DOHH2 (cell line): ENCODE measurements at regions not wholly inside any gene's neighbourhood (a gene's known extent, or its start where the extent isn't known, plus 50 kb on each side); places are given as distances from the start of the nearest gene placed in this dataset.

Experiments
- H3F3A ChIP-seq: fragments of 200-600 bp; sonication (generic), shearing (Covaris generic); 2 replicates; pipeline ENCODE4 v1.6.0; 2016; ENCODE audit warnings: antibody characterized with exemption, mild to moderate bottlenecking; ENCODE audit not compliant: control insufficient read depth, insufficient read depth
- H3K27ac ChIP-seq: fragments of 200-600 bp; sonication (generic); 2 replicates; pipeline ENCODE4 v1.5.1; 2014; ENCODE audit warnings: low read depth, mild to moderate bottlenecking, low read length, moderate library complexity
- H3K27me3 ChIP-seq: fragments of 200-600 bp; sonication (generic); 2 replicates; pipeline ENCODE4 v1.6.1; 2014; ENCODE audit warnings: mild to moderate bottlenecking, low read length, mixed read lengths; ENCODE audit not compliant: control insufficient read depth
- H3K36me3 ChIP-seq: fragments of 200-600 bp; sonication (generic); 2 replicates; pipeline ENCODE4 v1.6.1; 2014; ENCODE audit warnings: mild to moderate bottlenecking, low read length, moderate library complexity, mixed read lengths; ENCODE audit not compliant: control insufficient read depth
- H3K4me1 ChIP-seq: fragments of 200-600 bp; sonication (generic); 2 replicates; pipeline ENCODE4 v1.6.1; 2014; ENCODE audit warnings: mild to moderate bottlenecking, low read length, mixed read lengths; ENCODE audit not compliant: control insufficient read depth
- H3K4me2 ChIP-seq: fragments of 200-600 bp; sonication (generic); 2 replicates; pipeline ENCODE4 v1.6.0; 2014; ENCODE audit warnings: mild to moderate bottlenecking, low read length, moderate library complexity
- H3K4me3 ChIP-seq: fragments of 200-600 bp; sonication (generic); 2 replicates; pipeline ENCODE4 v1.5.1; 2014; ENCODE audit warnings: mild to moderate bottlenecking, low read length, mixed read lengths
- H3K79me2 ChIP-seq: fragments of 200-600 bp; sonication (generic); 2 replicates; pipeline ENCODE4 v1.6.1; 2014; ENCODE audit warnings: mild to moderate bottlenecking, low read length, mixed read lengths; ENCODE audit not compliant: control insufficient read depth
- H3K9me2 ChIP-seq: fragments of 200-600 bp; sonication (generic); replicated peaks from 2 replicates; pipeline ENCODE4 v1.6.1; 2014; ENCODE audit warnings: mild to moderate bottlenecking, low read length, mixed read lengths; ENCODE audit not compliant: control insufficient read depth
- H3K9me3 ChIP-seq: fragments of 200-600 bp; sonication (generic); 2 replicates; pipeline ENCODE4 v1.6.1; 2014; ENCODE audit warnings: antibody characterized with exemption, low read length, mixed read lengths; ENCODE audit not compliant: control insufficient read depth, insufficient read depth
- H4K20me1 ChIP-seq: fragments of 200-600 bp; sonication (generic); 2 replicates; pipeline ENCODE4 v1.6.0; 2014; ENCODE audit warnings: low read depth, mild to moderate bottlenecking, antibody characterized with exemption, low read length, moderate library complexity; ENCODE audit not compliant: control insufficient read depth, insufficient read depth
- CTCF ChIP-seq: fragments of 200-600 bp; sonication (generic); IDR thresholded peaks from one replicate; pipeline ENCODE4 v1.5.1; 2014; ENCODE audit warnings: antibody characterized with exemption, mild to moderate bottlenecking, low read depth, low read length; ENCODE audit not compliant: poor library complexity, severe bottlenecking
- EZH2phosphoT487 ChIP-seq: fragments of 200-600 bp; sonication (generic); IDR thresholded peaks from 2 replicates; pipeline ENCODE4 v1.6.1; 2017; ENCODE audit warnings: borderline replicate concordance, mild to moderate bottlenecking, antibody characterized with exemption, low read length, moderate library complexity, mixed read lengths

GRCh38 chr2:236941551-236941950, 144.1 kb upstream of the COPS8 start:
- Histone ChIP-seq H3K27me3 (no peaks in the 10 kb centered on the region), H3F3A (no peaks in the 10 kb centered on the region), H3K9me2 (no peaks in the 10 kb centered on the region), H4K20me1 (no peaks in the 10 kb centered on the region), H3K9me3 (no peaks in the 10 kb centered on the region), H3K4me2 (no peak overlapping the region), H3K79me2 (no peaks in the 10 kb centered on the region), H3K4me1 (no peaks in the 10 kb centered on the region), H3K4me3 (no peak overlapping the region), H3K36me3 (no peaks in the 10 kb centered on the region), H3K27ac (no peak overlapping the region)
- TF ChIP-seq EZH2phosphoT487 (no peak), CTCF (no peak)

GRCh38 chr2:236942554-236942953, 143.1 kb upstream of the COPS8 start:
- no peak for TF ChIP-seq CTCF
- TF ChIP-seq EZH2phosphoT487, result no peak

GRCh38 chr2:236943068-236943467, 142.6 kb upstream of the COPS8 start:
- no peaks in the 10 kb centered on the region for H3K27me3 ChIP-seq
- H3K36me3 ChIP-seq, result no peaks in the 10 kb centered on the region
- TF ChIP-seq CTCF (no peak), EZH2phosphoT487 (no peak)
- H3K4me1 ChIP-seq, result no peaks in the 10 kb centered on the region
- no peak overlapping the region for H3K4me2 ChIP-seq
- no peaks in the 10 kb centered on the region for H3F3A ChIP-seq
- H3K79me2 ChIP-seq, result no peaks in the 10 kb centered on the region
- no peak overlapping the region for H3K27ac ChIP-seq
- H3K9me2 ChIP-seq, result no peaks in the 10 kb centered on the region
- H3K4me3 ChIP-seq, result no peak overlapping the region
- H3K9me3 ChIP-seq, result no peaks in the 10 kb centered on the region
- no peaks in the 10 kb centered on the region for H4K20me1 ChIP-seq

More at GRCh38 chr2:236942554-236942953, 143.1 kb upstream of the COPS8 start:
- Histone ChIP-seq H3K36me3 (no peaks in the 10 kb centered on the region), H3K27me3 (no peaks in the 10 kb centered on the region), H3F3A (no peaks in the 10 kb centered on the region), H3K4me2 (no peak overlapping the region), H3K4me3 (no peak overlapping the region), H3K9me3 (no peaks in the 10 kb centered on the region), H3K9me2 (no peaks in the 10 kb centered on the region), H4K20me1 (no peaks in the 10 kb centered on the region), H3K79me2 (no peaks in the 10 kb centered on the region), H3K27ac (no peak overlapping the region), H3K4me1 (no peaks in the 10 kb centered on the region)
